ENCODE measurements at regions not wholly inside any gene's neighbourhood (a gene's known extent, or its start where the extent isn't known, plus 50 kb on each side); places are given as distances from the start of the nearest gene placed in this dataset.
"Not testable (repeated sequence)": the region's sequence is repeated elsewhere in the genome, so short reads cannot be mapped to it uniquely, and the experiment has no call there.

DNA sequence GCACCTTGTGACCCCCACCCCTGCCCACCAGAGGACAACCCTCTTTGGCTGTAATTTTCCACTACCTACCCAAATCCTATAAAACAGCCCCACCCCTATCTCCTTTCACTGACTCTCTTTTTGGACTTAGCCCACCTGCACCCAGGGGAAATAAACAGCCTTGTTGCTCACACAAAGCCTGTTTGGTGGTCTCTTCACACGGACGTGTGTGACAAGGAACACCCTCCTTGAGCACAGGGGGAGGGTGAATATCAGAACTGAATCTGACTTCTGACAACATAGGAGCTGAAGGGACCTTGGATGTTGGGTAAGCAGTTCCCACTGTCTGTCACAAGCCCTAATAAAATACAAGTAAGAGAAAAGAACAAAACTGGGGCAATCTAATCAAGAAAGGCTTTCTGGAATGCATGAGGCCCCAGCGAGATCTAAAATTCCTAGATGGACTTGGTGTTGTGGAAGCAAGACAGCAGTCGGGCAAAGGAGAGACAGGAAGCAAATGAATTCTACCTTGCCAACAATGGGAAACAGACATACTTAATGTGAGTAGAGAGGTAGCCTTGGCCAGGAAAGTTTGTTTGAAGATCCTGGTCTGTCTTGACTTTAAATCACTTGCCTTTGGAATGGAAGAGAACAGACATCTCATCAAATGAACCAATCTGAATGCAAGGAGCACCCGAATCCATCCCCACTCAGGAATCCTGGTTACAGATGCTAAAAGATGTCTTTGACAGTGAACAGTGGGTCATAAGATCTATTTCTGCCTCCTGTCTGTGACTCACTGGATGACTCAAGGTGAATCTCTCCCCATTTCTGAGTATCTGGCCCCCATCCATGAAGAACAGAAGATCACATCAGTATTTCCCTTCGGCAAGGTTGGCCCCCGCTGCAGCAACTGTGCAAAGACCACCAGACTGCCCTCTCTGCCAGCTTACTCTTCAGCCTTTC is 53.3 kb downstream of the OLFML3 start:
- no peaks in the 10 kb centered on the region for H3K36me3 ChIP-seq (ENCODE audit: insufficient read depth, low read length)

DNA sequence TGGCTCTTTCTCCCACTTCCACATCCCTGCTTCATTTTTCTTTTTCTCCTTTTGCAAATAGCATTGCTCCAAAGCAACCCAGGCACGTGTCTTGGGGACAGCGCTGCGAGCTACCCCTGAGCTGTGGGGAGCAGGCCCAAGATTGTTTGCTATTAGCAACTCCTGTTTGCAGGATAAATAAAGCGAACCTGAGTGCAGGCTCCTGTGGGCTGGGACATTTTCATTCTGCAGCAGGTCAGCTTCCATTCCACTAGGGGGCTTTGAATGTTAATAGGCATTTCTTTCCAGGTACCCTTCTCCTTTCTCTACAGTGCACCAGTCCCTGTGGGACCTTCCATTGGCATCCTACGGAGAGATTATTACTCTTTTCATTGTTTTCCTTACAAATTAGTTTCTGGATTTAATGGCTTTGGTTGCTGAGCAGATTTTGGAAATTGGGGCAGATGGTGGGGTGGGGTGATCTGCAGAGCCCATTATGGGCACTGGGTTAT is 54.0 kb downstream of the OLFML3 start:
- no peak overlapping the region for H3K4me3 ChIP-seq (ENCODE audit: low read length)
- H4K20me1 ChIP-seq (ENCODE audit: insufficient read depth, low read depth, low read length): no peaks in the 10 kb centered on the region
- H3K9me2 ChIP-seq (replicated peaks; ENCODE audit: insufficient read depth, low read length): no peaks in the 10 kb centered on the region
- H3K4me2 ChIP-seq (ENCODE audit: low read depth, low read length, poor library complexity, severe bottlenecking): no peak overlapping the region
- no peak overlapping the region for H3K9ac ChIP-seq (ENCODE audit: low read length)
- no peaks in the 10 kb centered on the region for H3K27me3 ChIP-seq (ENCODE audit: low read length)
- no peak overlapping the region for H3K27ac ChIP-seq (ENCODE audit: low read length)
- H3K4me1 ChIP-seq (ENCODE audit: low read length): no peaks in the 10 kb centered on the region
- DNase-seq: peak; percentile 69
- no peaks in the 10 kb centered on the region for H3K36me3 ChIP-seq (ENCODE audit: insufficient read depth, low read length)
- no peak overlapping the region for H2AFZ ChIP-seq (ENCODE audit: low read length)
- no peaks in the 10 kb centered on the region for H3K9me3 ChIP-seq (ENCODE audit: low read length)
- H3K79me2 ChIP-seq (ENCODE audit: low read length): no peaks in the 10 kb centered on the region

More for the DNA sequence above, 53.3 kb downstream of the OLFML3 start:
- Histone ChIP-seq H3K4me1 (ENCODE audit: low read length) (no peaks in the 10 kb centered on the region), H3K4me3 (ENCODE audit: low read length) (no peak overlapping the region), H4K20me1 (ENCODE audit: insufficient read depth, low read depth, low read length) (no peaks in the 10 kb centered on the region), H3K27ac (ENCODE audit: low read length) (no peak overlapping the region), H3K4me2 (ENCODE audit: low read depth, low read length, poor library complexity, severe bottlenecking) (no peak overlapping the region), H3K79me2 (ENCODE audit: low read length) (no peaks in the 10 kb centered on the region), H3K9me3 (ENCODE audit: low read length) (no peaks in the 10 kb centered on the region), H3K9ac (ENCODE audit: low read length) (no peak overlapping the region), H3K9me2 (replicated peaks; ENCODE audit: insufficient read depth, low read length) (no peaks in the 10 kb centered on the region), H3K27me3 (ENCODE audit: low read length) (no peaks in the 10 kb centered on the region), H2AFZ (ENCODE audit: low read length) (no peak overlapping the region)
- DNase-seq: no peak

DNA sequence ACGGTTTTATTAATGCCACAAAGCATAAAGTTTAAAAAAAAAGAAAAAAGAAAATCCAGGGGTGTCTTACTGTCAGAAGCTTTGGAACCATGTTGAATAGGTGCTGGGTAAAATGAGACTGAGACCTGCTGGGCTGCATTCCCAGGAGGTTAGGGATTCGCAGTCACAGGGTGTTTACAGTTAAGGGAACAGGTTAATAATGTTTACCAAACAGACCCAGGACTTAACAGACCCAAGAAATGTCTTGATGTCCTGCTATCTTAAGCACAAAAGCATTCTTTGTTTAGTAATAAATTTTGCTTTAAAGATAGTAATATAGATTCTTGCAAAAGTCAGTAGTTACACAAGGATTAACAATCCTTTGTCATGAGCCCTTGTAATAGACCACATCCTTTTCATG is 54.7 kb downstream of the OLFML3 start:
- Histone ChIP-seq H2AFZ (ENCODE audit: low read length) (no peak overlapping the region), H3K4me3 (ENCODE audit: low read length) (no peak overlapping the region), H3K27ac (ENCODE audit: low read length) (no peak overlapping the region), H3K4me1 (ENCODE audit: low read length) (no peaks in the 10 kb centered on the region), H3K9ac (ENCODE audit: low read length) (no peak overlapping the region), H3K9me2 (replicated peaks; ENCODE audit: insufficient read depth, low read length) (no peaks in the 10 kb centered on the region), H3K36me3 (ENCODE audit: insufficient read depth, low read length) (no peaks in the 10 kb centered on the region), H3K79me2 (ENCODE audit: low read length) (no peaks in the 10 kb centered on the region), H3K27me3 (ENCODE audit: low read length) (no peaks in the 10 kb centered on the region), H3K4me2 (ENCODE audit: low read depth, low read length, poor library complexity, severe bottlenecking) (no peak overlapping the region), H3K9me3 (ENCODE audit: low read length) (no peaks in the 10 kb centered on the region), H4K20me1 (ENCODE audit: insufficient read depth, low read depth, low read length) (no peaks in the 10 kb centered on the region)
- DNase-seq: no peak

DNA sequence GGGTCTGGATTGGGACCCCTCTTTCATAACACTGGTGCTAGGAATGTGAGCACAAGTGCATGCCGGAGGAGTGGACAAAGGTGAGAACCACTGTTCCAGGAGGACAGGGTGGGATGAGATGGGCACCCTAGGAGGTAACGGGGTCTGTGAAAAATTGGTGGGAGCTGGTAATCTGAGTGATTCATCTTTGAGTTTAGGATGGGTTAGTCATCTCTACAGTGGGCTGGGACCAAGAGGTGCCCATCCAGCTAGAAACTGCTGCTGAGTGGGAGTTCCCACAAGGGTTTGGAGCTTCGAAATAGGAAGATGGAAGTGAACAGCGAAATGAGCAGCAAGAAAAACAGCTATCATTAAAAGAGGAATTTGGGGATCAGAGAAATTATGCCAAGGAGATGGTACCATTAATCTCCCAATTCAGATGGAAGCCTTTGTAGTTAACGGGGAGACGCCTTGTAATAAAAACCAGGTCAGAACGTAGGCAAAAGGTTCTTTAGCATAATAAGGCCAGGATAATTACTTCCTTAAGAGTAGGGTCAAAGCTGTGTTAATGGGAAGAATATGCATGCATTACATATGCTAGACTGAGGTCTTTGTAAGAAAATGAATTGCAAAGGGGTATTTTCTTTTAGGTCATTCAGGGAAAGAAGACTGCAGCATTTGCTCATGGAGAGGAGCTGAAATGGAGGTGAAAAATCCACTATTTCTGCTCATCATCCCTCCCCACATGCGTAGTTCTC is 55.5 kb downstream of the OLFML3 start:
- no peaks in the 10 kb centered on the region for H3K4me1 ChIP-seq (ENCODE audit: low read length)
- H3K36me3 ChIP-seq (ENCODE audit: insufficient read depth, low read length): no peaks in the 10 kb centered on the region
- H3K9ac ChIP-seq (ENCODE audit: low read length): no peak overlapping the region
- no peaks in the 10 kb centered on the region for H4K20me1 ChIP-seq (ENCODE audit: insufficient read depth, low read depth, low read length)
- H3K4me3 ChIP-seq (ENCODE audit: low read length): no peak overlapping the region
- H3K27ac ChIP-seq (ENCODE audit: low read length): no peak overlapping the region
- H3K9me2 ChIP-seq (replicated peaks; ENCODE audit: insufficient read depth, low read length): no peaks in the 10 kb centered on the region
- no peak overlapping the region for H2AFZ ChIP-seq (ENCODE audit: low read length)
- no peak for DNase-seq
- no peaks in the 10 kb centered on the region for H3K27me3 ChIP-seq (ENCODE audit: low read length)
- no peaks in the 10 kb centered on the region for H3K9me3 ChIP-seq (ENCODE audit: low read length)
- no peaks in the 10 kb centered on the region for H3K79me2 ChIP-seq (ENCODE audit: low read length)
- no peak overlapping the region for H3K4me2 ChIP-seq (ENCODE audit: low read depth, low read length, poor library complexity, severe bottlenecking)

DNA sequence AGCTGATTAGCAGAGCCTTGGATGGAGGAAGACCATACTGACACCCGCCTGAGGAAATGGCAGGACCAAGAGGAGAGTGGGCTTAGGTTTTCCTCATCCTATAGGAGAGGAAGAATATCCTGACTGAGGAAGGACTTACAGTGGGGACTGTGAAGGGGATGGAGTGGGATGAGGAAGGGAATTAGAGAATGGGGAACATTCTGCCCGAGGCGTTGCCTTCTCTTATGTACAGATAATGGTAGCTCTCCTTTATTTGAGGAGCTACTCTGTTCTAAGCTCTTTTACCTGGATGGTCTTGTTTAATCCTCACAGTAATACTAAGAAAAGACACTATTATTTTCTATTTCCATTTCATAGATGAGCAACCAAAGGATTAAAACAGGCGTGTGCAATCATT is 56.0 kb downstream of the OLFML3 start:
- Histone ChIP-seq H3K27me3 (ENCODE audit: low read length) (no peaks in the 10 kb centered on the region), H3K9me3 (ENCODE audit: low read length) (no peaks in the 10 kb centered on the region), H2AFZ (ENCODE audit: low read length) (no peak overlapping the region), H3K4me2 (ENCODE audit: low read depth, low read length, poor library complexity, severe bottlenecking) (no peak overlapping the region), H3K4me1 (ENCODE audit: low read length) (no peaks in the 10 kb centered on the region), H4K20me1 (ENCODE audit: insufficient read depth, low read depth, low read length) (no peaks in the 10 kb centered on the region), H3K79me2 (ENCODE audit: low read length) (no peaks in the 10 kb centered on the region), H3K36me3 (ENCODE audit: insufficient read depth, low read length) (no peaks in the 10 kb centered on the region), H3K4me3 (ENCODE audit: low read length) (no peak overlapping the region), H3K27ac (ENCODE audit: low read length) (no peak overlapping the region), H3K9me2 (replicated peaks; ENCODE audit: insufficient read depth, low read length) (no peaks in the 10 kb centered on the region), H3K9ac (ENCODE audit: low read length) (no peak overlapping the region)
- DNase-seq: no peak

DNA sequence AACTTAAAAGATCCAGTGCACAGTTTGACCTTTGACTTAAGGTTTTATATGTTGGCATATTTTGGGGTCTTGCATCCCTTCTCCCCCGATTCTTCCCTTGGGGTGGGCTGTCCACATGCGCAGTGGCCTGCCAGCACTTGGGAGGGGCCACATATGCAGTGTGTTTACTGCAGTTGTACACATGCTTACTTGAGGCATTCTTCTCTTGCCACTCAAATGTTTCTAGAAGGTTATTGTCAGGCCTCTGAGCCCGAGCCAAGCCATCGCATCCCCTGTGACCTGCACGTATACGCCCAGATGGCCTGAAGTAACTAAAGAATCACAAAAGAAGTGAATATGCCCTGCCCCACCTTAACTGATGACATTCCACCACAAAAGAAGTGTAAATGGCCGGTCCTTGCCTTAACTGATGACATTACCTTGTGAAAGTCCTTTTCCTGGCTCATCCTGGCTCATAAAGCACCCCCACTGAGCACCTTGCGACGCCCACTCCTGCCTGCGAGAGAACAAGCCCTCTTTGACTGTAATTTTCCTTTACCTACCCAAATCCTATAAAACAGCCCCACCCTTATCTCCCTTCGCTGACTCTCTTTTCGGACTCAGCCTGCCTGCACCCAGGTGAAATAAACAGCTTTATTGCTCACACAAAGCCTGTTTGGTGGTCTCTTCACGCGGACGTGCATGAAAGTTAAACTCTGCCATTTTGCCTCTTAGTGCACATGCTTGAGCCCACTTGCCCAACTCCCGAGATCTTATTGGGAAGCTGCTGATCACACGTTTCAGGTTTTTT is 57.8 kb downstream of the OLFML3 start:
- not testable (repeated sequence) for H3K9me3 ChIP-seq (ENCODE audit: low read length); H3K4me3 ChIP-seq (ENCODE audit: low read length); H2AFZ ChIP-seq (ENCODE audit: low read length); H3K79me2 ChIP-seq (ENCODE audit: low read length); H3K9me2 ChIP-seq (replicated peaks; ENCODE audit: insufficient read depth, low read length); H3K27me3 ChIP-seq (ENCODE audit: low read length); H3K9ac ChIP-seq (ENCODE audit: low read length); H3K4me1 ChIP-seq (ENCODE audit: low read length); H4K20me1 ChIP-seq (ENCODE audit: insufficient read depth, low read depth, low read length); H3K27ac ChIP-seq (ENCODE audit: low read length); DNase-seq; H3K36me3 ChIP-seq (ENCODE audit: insufficient read depth, low read length); H3K4me2 ChIP-seq (ENCODE audit: low read depth, low read length, poor library complexity, severe bottlenecking)

DNA sequence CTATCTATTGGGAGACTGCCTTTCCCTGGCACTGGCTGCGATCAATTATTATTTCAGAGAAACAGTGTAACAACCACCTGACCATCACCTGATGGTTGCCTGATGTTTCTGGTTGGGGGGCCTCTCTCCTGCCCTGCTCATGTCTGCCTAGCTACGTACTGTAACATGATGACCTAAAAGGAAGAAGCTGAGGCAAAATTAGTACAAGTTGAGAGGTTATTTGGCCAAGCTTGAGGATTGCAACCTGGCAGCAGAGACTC is 58.3 kb downstream of the OLFML3 start:
- H3K9me3 ChIP-seq (ENCODE audit: low read length): no peaks in the 10 kb centered on the region
- DNase-seq: no peak
- no peak overlapping the region for H3K9ac ChIP-seq (ENCODE audit: low read length)
- H3K79me2 ChIP-seq (ENCODE audit: low read length): no peaks in the 10 kb centered on the region
- no peaks in the 10 kb centered on the region for H3K4me1 ChIP-seq (ENCODE audit: low read length)
- no peaks in the 10 kb centered on the region for H4K20me1 ChIP-seq (ENCODE audit: insufficient read depth, low read depth, low read length)
- no peaks in the 10 kb centered on the region for H3K27me3 ChIP-seq (ENCODE audit: low read length)
- H3K27ac ChIP-seq (ENCODE audit: low read length): no peak overlapping the region
- H2AFZ ChIP-seq (ENCODE audit: low read length): no peak overlapping the region
- H3K4me2 ChIP-seq (ENCODE audit: low read depth, low read length, poor library complexity, severe bottlenecking): no peak overlapping the region
- H3K36me3 ChIP-seq (ENCODE audit: insufficient read depth, low read length): no peaks in the 10 kb centered on the region
- H3K9me2 ChIP-seq (replicated peaks; ENCODE audit: insufficient read depth, low read length): no peaks in the 10 kb centered on the region
- H3K4me3 ChIP-seq (ENCODE audit: low read length): no peak overlapping the region
